ENCODE measurements at regions not wholly inside any gene's neighbourhood (a gene's known extent, or its start where the extent isn't known, plus 50 kb on each side); places are given as distances from the start of the nearest gene placed in this dataset.

GRCh38 chr6:40195428-40196134 lies 261.3 kb upstream of the MOCS1 start:
- DNase-seq (ENCODE audit: low spot score in 2 of 2, unreplicated experiment in 2 of 2): no peak
- no peak for TF ChIP-seq CTCF (IDR thresholded peaks at IDR 0.05; ENCODE audit: unreplicated experiment)
- no peaks in the 10 kb centered on the region for H3K36me3 Mint-ChIP-seq
- H3K4me3 Mint-ChIP-seq: no peak overlapping the region
- peaks cover 37% of the 10 kb centered on the region for H3K27me3 Mint-ChIP-seq (ENCODE audit: low read depth)
- peaks cover 4% of the 10 kb centered on the region for H3K9me3 Mint-ChIP-seq
- H3K27ac Mint-ChIP-seq: no peak overlapping the region
- H3K4me1 Mint-ChIP-seq: no peaks in the 10 kb centered on the region

GRCh38 chr6:40194447-40195170 lies 260.3 kb upstream of the MOCS1 start:
- Mint-ChIP-seq H3K4me3 (no peak overlapping the region), H3K4me1 (no peaks in the 10 kb centered on the region)
- TF ChIP-seq CTCF (IDR thresholded peaks at IDR 0.05; ENCODE audit: unreplicated experiment): no peak

GRCh38 chr6:40192516-40192915 lies 258.3 kb upstream of the MOCS1 start:
- Mint-ChIP-seq H3K9me3 (peaks cover 5% of the 10 kb centered on the region), H3K27ac (no peak overlapping the region)

More at GRCh38 chr6:40194447-40195170, 260.3 kb upstream of the MOCS1 start:
- DNase-seq (ENCODE audit: low spot score in 2 of 2, unreplicated experiment in 2 of 2): no peak
- H3K9me3 Mint-ChIP-seq: no peaks in the 10 kb centered on the region
- peaks cover 42% of the 10 kb centered on the region for H3K27me3 Mint-ChIP-seq (ENCODE audit: low read depth)
- H3K36me3 Mint-ChIP-seq: no peaks in the 10 kb centered on the region
- H3K27ac Mint-ChIP-seq: no peak overlapping the region

GRCh38 chr6:40188931-40189330 lies 254.7 kb upstream of the MOCS1 start:
- no peak overlapping the region for H3K4me3 Mint-ChIP-seq
- H3K27me3 Mint-ChIP-seq (ENCODE audit: low read depth): peaks cover 23% of the 10 kb centered on the region
- H3K4me1 Mint-ChIP-seq: no peaks in the 10 kb centered on the region
- TF ChIP-seq CTCF (IDR thresholded peaks at IDR 0.05; ENCODE audit: unreplicated experiment): no peak
- H3K27ac Mint-ChIP-seq: no peak overlapping the region
- DNase-seq (ENCODE audit: low spot score in 2 of 2, unreplicated experiment in 2 of 2): no peak
- H3K9me3 Mint-ChIP-seq: peaks cover 27% of the 10 kb centered on the region
- peaks cover 4% of the 10 kb centered on the region for H3K36me3 Mint-ChIP-seq

More at GRCh38 chr6:40192516-40192915, 258.3 kb upstream of the MOCS1 start:
- no peak overlapping the region for H3K4me3 Mint-ChIP-seq
- H3K36me3 Mint-ChIP-seq: no peaks in the 10 kb centered on the region
- H3K27me3 Mint-ChIP-seq (ENCODE audit: low read depth): peaks cover 39% of the 10 kb centered on the region
- no peak for DNase-seq (ENCODE audit: low spot score in 2 of 2, unreplicated experiment in 2 of 2)
- TF ChIP-seq CTCF (IDR thresholded peaks at IDR 0.05; ENCODE audit: unreplicated experiment): no peak
- H3K4me1 Mint-ChIP-seq: no peaks in the 10 kb centered on the region

- H3K9me3 Mint-ChIP-seq: peaks cover 40% of the 10 kb centered on the region
- no peak for TF ChIP-seq CTCF (IDR thresholded peaks at IDR 0.05; ENCODE audit: unreplicated experiment)
- H3K27ac Mint-ChIP-seq: no peak overlapping the region
- H3K4me3 Mint-ChIP-seq: no peak overlapping the region
- peaks cover 8% of the 10 kb centered on the region for H3K36me3 Mint-ChIP-seq
- peaks cover 20% of the 10 kb centered on the region for H3K27me3 Mint-ChIP-seq (ENCODE audit: low read depth)
- H3K4me1 Mint-ChIP-seq: no peaks in the 10 kb centered on the region
- no peak for DNase-seq (ENCODE audit: low spot score in 2 of 2, unreplicated experiment in 2 of 2)
These were observed 253.4 kb upstream of the MOCS1 start for GRCh38 chr6:40187535-40188144.
